ENCODE measurements at regions not wholly inside any gene's neighbourhood (a gene's known extent, or its start where the extent isn't known, plus 50 kb on each side); places are given as distances from the start of the nearest gene placed in this dataset.
"Not testable (repeated sequence)": the region's sequence is repeated elsewhere in the genome, so short reads cannot be mapped to it uniquely, and the experiment has no call there.

DNA sequence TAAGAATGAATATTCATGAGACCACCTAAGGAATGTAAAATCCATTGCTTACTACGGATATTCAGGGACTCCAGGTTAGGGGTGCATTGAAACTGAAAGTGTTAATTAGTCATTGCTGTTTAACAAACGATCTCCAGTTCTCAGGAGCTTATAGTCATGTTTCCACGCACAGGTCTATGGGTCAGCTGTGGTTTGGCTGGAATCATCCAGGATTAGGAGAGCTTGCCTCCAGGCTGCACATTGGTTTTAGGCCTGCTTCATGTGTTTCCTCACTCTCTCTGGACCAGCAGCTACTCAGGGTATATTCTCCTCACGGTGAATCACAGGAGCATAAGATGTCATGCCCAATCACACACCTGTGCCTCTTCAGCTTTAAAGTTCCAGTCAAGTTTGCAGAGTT, 98.9 kb downstream of the ATXN3L start:
- no peak for DNase-seq

DNA sequence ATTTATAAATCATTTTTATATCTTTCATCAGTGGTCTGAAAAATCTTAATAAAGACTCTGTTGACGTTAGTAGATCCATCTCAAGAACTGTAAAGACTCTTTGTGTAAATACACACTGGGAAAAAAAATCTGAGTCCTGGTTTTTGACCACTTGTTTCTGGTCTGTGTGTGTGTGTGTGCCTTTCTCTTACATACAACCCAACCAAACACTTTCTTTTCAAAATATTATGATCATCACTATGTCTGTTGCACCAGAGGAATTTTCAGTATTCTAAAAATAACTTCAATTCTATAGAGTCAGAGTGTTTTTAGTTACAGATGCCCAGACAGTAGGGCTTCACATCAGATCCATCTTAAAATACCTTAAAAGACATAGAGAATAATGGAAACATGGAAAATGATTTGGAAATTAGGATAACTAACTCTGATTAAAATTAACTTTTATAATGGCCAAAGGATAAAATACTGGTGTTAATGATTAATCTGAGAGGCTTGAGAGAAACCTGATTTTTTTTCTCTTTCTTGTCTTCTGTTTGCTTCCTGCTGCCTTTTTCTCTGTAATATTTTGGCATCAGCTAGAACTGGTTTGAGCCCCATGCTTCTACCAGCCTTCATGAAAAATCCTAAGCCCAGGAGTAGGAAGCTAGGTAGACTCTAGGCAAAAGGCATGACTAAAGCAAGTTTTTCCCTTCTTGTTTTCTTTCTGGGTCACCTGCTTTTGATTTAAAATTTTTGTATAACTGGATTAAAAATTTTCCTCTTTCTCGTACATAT, 99.7 kb downstream of the ATXN3L start:
- DNase-seq: no peak

DNA sequence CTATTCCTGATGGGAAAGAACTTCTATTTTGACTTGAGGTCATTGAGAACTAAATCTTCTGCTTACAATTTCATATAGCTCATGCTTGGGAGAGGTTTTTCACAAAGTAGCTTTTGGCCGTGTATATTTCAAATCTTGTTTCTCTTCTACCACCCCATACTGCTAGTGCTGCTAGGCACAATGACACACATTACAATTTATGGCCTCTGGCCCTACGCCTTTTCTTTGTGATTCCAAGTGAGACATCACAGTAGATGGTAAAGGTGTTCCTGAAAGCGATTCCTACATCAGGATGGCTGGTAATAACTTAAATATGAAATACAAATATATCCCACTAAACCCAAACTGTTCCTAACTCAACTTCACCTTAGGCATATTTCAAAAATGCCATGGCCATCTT, 101.1 kb downstream of the ATXN3L start:
- no peak for DNase-seq

DNA sequence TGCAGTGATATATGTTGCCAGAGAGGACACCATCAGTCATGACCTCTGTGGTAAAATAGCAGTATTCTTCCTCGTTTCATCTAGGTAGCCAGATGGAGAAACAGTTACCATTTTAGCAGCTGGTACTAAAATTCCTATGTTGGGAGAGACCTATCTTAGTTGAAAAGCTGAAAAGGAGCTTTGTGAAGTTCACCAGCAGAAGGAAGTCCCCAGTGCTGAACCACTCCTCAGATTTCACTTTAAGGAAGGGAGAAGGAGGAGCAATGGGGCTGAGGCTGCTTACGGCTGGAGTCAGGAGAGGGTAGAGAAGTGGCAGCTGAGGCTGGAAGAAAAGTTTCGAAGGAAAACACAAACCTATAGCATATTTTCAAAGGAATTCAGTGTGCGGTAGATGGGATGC, 103.7 kb downstream of the ATXN3L start:
- DNase-seq: no peak

DNA sequence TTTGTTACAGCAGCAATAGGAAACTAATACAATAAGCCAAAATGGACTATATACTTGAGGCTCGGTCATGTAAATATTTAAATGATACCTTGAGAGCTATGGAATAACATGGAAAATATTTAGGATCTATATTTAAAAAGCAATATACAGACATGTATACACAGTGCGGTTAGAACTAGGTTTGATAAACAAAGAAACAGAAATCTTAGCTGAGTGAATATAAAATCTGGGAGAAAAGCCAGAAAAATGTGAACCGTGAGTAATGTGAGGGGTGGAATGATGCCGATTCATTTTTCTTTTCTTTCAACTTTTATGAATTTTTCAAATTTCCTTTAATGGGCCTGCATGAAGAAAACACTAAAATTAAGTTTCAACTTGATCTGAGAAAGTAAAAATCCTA, 104.1 kb downstream of the ATXN3L start:
- no peak for DNase-seq

DNA sequence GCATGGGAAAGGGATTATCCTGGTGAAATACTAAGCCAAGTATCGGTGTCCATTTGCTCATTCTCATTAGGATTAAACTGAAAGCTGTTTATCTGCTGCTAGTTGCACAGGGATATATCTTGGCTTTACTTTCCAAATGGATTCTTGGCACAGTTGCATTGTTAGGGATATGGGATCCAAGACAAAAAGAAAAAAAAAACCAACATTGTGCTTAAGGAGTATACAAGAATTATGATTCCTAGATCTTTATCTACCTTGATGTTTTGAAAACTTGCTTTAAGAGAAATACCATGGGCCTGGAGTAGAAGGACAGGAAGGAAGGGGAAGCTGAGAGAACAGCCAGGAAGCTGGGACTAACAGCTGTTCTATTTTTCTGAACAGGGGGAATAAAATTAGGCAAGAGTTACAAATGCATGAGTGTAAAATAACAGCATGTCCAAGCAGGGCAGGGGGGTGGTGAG, 107.6 kb downstream of the ATXN3L start:
- DNase-seq: no peak

DNA sequence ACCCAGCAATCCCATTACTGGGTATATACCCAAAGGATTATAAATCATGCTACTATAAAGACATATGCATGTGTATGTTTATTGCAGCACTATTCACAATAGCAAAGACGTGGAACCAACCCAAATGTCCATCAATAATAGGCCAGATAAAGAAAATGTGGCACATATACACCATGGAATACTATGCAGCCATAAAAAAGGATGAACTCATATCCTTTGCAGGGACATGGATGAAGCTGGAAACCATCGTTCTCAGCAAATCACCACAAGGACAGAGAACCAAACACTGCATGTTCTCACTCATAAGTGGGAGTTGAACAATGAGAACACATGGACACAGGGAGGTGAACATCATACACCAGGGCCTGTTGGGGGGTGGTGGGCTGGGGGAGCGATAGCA, 109.7 kb downstream of the ATXN3L start:
- DNase-seq: not testable (repeated sequence)

DNA sequence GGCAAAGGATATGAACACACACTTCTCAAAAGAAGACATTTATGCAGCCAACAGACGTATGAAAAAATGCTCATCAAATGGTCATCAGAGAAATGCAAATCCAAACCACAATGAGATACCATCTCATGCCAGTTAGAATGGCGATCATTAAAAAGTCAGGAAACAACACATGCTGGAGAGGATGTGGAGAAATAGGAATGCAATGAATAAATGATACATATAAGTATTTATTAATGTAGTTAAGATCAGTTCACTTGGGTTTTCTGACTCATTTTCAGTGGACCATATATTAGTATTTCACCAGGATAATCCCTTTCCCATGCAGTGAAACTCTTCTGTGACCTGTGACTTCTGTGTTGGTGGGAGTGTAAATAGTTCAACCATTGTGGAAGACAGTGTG, 110.1 kb downstream of the ATXN3L start:
- not testable (repeated sequence) for DNase-seq

DNA sequence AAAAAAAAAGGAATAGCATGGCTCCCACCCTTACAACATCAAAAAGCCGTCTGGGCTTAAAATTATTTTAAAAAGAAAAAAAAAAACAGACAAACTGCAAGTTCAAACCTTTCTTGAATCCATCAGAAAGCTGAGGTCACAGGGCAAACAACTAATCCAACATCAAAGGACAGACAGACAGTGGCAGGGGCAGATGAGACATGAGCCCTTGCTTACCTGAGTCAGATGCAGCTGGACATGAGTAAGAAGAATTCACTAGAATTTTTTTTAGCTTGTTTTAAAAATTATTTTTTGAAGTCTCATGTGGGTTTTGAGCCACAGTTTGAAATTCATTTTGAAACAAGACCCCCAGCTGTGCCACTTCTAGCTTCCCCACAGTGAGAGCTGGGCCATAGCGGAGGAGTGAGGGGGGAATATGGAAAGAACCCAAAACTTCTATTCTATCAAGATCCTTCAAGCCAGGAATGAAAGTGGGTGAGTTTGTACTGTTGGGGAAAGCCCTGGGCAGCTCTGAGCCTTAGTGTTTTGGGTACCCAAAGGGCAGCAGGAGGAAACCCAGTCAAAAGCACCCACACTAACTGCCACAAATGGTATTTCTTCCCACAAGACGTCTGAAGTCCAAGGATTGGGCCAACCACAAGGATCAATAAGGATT, 111.4 kb downstream of the ATXN3L start:
- DNase-seq: no peak

DNA sequence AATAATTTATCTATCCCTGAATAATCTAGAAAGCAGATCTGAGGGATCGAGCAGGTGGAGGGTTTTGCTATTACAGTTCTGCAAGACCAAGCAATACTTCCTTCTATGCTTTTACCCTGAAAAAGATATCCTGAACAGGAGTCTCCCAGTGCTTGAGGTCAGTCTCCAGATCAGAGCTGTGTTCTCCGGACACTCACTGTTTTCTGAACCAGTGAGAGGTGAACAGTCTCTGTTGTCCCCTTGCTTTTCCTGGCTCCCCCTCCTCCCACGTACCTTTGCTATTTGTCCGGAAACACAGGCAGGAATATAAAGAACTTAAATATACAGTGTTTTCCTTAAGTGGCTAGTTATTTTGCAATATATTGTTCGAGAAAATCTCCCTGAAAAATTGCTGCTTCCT, 116.6 kb downstream of the ATXN3L start:
- DNase-seq: no peak

DNA sequence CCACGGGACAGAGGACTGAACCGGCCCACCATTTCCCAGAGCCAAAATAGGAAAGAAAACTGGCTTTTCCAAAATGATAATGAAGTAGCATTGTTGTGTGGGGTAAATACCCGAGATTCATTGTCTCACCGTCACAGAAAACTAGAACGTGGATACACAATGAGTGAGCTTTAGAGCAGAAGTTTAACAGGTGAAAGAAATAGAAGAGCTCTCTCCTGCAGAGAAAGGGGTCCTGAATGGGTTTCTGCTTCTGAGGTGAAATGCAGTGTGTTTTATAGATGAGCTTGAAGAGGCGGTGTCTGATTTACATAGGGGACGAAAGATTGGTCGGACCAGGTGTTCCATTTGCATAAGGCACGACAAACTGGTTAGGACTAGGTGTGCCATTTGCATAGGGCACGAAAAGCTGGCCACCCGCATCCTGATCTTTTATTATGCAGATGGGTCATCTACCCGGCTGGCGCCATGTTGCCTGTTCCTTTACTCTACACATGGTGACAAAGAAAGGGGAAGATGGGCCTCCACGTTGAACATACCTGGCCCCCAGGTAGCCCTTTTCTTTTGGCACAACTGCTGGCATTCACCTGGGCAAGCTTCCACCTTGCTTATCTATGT, 118.1 kb downstream of the ATXN3L start:
- no peak for DNase-seq

DNA sequence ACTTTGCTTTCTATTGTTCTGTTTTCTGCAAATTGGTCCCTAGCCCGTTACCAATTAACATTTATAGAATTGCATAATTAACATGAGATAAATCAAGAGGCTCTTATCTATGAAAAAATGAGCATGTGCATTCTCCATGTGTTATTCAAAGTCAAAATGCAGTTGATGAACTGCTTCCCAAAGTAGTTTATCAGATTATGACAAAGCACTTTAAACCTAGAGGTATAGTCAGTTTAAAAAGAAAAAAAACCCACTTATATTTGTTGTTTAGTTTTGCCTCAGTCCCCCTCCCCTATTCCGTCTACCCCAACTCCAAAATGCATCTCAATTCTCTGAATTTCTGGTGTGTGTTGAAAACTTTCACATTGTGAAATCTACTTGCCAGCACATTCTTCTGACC, 119.5 kb downstream of the ATXN3L start:
- no peak for DNase-seq

DNA sequence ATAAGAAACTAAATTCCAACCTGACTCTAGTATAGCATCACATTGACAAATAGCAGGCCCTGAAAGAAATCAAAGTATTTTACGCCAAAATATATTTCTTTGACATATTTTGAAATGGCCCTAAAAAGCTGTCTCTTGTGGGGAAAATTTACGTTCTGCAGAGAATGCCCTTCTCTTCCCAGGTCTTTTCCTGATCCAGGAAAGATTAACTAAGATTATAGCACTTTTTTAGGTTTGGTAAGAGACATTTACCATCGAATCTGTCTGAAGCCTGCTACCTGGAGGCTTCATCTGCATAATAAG, 121.1 kb downstream of the ATXN3L start:
- DNase-seq: no peak

DNA sequence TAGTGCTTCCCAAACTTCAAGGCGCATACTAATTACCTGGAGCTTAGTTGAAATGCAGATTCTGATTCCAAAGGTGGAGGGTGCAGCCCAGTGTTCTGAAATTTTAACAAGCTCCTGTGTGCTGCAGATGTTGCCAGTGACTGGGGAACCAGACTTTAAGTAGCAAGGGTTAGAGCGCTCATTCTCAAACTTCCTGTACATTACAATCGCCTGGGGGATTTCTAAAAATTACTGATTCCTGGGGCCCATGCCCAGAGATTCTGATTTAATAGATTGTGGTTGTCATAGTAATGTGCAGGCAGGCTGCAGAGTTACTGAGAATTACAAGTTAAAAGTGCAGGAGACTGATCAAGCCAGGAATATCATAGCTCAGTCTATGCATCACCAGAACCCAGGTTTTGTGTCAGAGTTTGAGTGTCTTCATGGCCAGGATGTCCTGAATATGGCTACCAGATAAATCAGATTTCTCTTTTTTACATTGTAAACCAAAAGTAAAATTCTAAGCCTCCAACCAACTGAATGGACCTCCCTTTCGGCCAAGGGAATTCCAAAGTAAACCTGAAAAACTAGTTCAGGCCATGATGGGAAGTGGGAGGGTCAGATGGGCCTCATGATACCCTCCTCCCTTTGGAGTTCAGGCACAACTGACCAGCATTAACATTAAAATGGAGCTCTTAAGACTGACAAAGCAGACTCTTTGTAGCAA, 121.6 kb downstream of the ATXN3L start:
- DNase-seq: no peak

DNA sequence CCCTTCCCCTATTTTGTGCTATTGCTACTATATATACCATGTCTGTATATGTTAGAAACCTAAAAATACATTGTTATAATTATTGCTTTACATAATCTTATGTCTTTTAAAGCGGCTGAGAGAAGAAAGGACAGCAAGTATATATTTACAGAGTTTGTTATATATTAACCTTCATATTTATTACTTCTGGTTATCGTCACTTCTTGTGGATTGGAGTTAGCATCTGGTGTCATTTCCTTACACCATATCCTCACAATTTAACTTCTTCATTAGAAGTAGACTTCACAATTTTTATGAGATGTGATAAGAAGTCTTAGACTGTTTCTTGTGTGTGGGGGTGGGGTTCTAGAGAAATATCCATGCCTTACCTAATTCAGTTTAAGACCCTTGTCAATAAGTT, 123.1 kb downstream of the ATXN3L start:
- no peak for DNase-seq

DNA sequence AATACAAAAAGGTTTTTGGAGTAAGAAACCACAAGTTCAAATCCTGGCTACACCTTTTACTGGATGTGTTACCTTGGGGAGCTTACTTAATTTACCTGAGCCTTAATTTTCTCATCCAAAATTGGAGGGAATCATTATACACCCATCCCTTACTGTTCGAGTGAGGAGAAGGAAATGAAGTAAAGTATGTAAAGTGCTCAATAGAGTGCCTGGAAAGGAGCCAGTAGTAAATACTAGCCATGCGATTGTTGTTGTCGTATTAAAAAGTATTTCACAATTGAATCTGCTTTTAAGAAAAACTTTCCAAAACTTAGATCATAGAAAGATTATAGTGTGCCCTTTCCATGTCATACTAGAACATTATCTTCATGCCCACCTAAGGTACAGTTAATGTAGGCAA, 124.5 kb downstream of the ATXN3L start:
- DNase-seq: peak; percentile 24

DNA sequence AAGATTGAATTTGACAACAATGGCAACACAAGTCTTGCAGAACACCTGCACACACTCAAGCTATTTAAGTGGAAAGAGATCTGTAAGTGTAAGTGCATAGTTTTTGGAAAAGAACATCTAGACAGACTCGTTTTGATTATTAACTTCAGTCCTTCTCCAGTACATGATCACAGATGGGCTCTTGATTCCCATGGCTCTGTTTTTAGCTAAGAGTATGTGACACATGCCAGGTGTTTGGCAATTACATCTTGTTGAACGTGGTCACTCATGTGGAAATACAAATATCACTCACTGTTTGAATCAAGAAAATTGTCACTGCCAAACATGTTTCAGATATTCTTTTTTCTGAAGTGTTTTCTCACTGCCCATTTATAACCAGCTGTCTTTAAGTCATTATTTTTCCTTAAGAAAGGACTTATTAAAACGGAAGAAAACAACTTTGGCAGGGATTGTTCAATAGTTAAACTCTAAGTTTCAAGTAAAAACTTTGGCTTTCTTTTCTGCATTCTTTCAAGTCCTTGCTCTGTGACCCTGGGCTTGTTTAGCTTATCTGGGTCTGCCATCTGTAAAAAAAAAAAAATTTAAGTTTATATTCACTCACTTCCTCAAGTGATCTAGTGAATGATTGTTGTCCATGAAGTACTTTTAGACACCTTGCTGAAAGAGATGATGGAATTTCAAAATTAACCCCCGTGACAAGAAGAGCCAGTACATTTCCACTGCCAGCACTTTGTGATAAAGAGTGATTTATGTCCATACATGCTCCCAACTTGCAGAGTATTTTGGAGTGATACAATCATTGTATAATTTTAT, 125.4 kb downstream of the ATXN3L start:
- DNase-seq: peak; percentile 84

DNA sequence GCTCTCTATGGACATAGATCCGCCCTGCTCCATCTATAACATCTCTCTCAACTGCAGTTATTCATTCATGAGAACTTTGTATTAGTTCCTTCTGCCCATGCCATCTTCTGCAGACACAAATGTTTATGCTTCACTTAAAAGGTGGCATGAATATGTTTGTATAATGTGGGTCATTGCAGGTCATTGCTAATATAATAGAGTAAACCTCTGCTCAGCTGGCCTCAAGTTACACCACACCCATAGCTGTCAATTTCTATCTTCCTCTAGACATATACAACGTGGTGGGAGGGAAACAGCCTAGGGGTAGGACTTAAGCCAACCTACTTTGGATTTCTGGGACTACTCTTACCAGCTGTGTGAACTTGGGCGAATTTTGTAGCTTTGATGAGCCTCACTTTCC, 129.8 kb downstream of the ATXN3L start:
- DNase-seq: peak; percentile 55

DNA sequence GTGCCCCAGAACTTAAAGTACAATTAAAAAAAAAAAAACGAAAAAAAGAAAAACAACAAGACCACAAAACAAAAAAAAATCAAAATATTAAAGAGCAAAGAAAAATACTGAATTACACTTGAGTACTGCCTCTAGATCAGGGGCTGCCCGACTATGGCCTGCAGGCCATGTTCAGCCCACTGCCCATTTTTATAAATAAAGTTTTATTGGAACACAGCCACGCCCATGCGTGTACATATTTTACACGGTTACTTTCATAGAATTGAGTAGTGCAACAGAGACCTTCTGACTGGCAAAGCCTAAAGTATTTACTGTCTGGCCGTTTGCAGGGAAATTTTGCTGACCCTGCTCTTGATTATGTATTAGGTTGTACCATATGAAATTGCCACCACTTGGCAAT, 130.5 kb downstream of the ATXN3L start:
- no peak for DNase-seq

DNA sequence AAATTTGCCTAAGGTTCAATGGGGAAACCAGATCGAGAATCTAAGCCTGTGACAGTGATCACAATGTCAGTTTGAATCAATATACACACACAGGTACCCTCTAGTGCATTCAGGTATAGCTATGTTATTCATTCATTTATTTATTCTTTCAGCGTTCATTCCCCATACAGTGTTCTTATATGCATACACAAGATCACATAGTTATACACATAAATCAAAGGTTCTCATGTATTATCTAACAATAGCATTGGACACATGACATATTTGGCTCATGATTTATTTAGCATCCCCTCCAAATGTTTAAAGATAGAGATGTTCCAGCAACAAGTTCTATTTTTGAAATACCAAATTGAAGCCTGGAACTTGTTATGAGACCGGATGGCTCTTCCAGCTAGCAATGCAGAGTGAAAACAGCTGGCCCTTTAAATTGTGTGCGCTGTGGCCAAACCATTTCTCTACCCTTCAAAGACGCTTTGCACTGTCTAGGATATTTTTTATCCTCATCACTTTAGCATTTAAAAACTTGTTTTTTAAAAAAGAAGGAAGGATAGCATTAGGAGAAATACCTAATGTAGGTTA, 131.0 kb downstream of the ATXN3L start:
- DNase-seq: no peak

DNA sequence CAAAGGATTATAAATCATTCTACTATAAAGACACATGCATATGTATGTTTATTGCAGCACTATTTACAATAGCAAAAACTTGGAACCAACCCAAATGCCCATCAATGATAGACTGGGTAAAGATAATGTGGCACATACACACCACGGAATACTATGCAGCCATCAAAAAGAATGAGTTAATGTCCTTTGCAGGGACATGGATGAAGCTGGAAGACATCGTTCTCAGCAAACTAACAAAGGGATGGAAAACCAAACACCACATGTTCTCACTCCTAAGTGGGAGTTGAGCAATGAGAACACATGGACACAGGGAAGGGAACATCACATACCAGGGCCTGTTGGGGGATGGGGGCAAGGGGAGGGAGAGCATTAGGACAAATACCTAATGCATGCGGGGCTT, 133.2 kb downstream of the ATXN3L start:
- DNase-seq: not testable (repeated sequence)

DNA sequence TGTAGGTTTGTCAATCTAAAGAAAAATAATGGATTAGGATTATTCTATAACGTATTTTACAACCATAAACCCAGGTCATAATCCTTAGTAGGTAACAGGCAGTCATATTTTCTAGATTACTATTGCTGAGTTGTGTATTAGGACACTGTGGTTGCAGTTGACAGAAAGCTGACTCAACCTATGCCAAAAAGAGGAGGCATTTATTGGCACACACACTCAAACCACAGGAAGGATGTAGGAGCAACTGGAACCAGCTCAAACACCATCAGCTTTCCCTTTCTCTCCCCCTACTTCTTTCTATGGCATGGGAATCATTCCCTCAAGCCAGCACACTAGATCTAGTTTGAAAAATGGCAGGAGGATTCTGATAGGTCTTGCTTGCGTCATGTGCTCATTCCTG, 136.4 kb upstream of the FAM9C start:
- DNase-seq: no peak

DNA sequence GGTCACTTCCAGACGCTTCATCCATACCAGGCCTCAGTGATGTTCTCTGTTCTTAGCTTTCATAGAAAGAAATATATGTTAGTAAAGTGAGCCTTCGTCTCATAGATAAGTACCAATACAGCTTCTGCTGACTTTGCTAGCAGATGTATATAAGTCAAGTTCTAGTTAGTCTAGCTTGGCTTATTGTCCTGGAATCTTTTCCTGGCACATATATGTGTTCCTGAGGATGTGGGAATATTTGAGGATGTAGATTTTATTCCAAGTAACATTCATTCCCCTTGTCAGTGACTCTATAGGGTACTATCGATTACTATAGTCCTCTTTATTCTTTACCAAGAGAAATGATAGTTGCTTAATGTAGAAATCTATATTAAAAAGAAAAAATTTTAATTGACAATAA, 135.2 kb upstream of the FAM9C start:
- DNase-seq: no peak
